ENCODE measurements at regions not wholly inside any gene's neighbourhood (a gene's known extent, or its start where the extent isn't known, plus 50 kb on each side); places are given as distances from the start of the nearest gene placed in this dataset.

DNA sequence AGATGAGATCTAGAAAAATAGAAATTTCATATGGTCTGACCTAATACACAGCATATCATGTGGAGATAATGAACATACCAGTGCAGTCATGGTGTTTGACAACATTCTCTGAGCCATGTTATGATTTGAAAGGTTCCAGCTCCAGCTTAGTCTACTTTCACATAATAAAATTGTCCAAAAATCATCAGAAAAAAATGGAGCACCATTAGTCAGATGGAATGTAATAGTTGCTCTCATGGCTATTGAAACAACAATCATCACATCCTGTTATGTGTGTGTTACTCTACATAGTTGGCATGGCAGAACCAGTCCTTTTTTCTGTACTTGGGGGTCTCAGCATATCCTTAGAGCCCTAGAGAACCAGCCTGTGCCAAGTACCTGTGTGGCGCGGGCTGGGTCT, 678.9 kb upstream of the FANCL start:
- H3K36me3 Mint-ChIP-seq (ENCODE audit: insufficient read depth), result no peaks in the 10 kb centered on the region
- H3K9me3 Mint-ChIP-seq, result no peaks in the 10 kb centered on the region
- DNase-seq (no peak), ATAC-seq (no peak)
- H3K4me1 Mint-ChIP-seq (ENCODE audit: low read depth), result no peaks in the 10 kb centered on the region
- no peak overlapping the region for H3K4me3 Mint-ChIP-seq
- H3K27me3 Mint-ChIP-seq (ENCODE audit: low read depth), result no peaks in the 10 kb centered on the region

DNA sequence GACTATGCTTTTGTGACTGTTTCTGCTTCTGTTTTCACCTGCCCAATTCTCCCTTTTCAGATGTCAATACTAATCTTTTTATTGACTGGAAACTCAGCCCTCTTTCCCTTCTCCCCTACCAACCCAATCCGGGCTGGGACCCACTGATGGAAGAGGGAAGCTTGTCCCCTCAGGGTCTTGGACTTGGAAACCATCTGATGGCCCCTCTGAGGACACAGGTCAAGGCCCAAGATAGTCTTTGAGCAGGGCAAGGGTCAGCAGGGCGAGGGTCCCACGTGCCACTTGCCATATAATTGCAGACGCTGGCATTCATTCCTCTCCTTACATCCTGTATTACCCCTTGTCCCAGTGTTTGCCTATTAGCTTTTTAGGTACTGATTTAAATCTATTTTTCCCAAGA, 678.2 kb upstream of the FANCL start:
- Mint-ChIP-seq H3K4me1 (ENCODE audit: low read depth) (no peaks in the 10 kb centered on the region), H3K4me3 (no peak overlapping the region), H3K9me3 (no peaks in the 10 kb centered on the region), H3K27me3 (ENCODE audit: low read depth) (no peaks in the 10 kb centered on the region), H3K36me3 (ENCODE audit: insufficient read depth) (no peaks in the 10 kb centered on the region)
- DNase-seq (no peak), ATAC-seq (no peak)

DNA sequence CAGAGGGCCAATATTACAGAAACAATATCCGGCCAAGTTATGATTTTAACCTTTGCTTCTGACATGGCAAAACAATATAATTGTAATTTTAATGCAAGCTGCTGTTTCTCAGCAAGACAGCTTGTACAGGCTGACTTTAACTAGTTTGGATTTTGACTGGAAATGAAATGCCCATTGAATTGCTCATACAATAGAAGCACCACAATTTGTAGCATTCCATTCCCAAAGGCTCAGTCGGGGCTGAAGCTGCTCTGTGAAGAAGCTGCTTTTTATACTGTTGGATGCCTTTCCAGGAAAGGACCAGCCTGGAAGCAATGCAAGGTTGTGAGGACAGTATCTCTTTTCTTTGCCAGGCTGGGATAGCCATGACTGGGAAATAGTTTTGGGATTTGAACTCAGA, 677.0 kb upstream of the FANCL start:
- H3K36me3 Mint-ChIP-seq (ENCODE audit: insufficient read depth), result no peaks in the 10 kb centered on the region
- no peak overlapping the region for H3K4me3 Mint-ChIP-seq
- H3K27me3 Mint-ChIP-seq (ENCODE audit: low read depth), result no peaks in the 10 kb centered on the region
- DNase-seq (no peak), ATAC-seq (no peak)
- H3K9me3 Mint-ChIP-seq, result no peaks in the 10 kb centered on the region
- H3K4me1 Mint-ChIP-seq (ENCODE audit: low read depth), result no peaks in the 10 kb centered on the region

DNA sequence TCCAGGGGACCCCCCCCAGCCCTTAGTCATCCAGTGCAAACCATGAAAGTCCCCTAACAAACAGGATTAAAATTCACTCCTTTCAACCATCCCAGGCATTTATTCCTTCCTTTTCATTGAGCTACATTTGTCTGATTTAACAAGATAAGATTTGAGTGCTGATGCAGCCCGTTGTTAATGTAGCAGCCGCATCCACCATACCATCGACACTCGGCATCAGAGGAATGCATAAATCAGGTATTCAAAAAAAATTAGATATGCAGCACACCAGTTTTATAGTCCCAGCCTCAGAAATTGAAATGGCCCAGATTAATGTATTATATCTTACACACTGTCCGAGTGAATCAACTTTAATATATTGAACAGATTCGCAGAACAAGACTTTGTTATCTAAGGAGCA, 676.5 kb upstream of the FANCL start:
- ATAC-seq, result no peak

DNA sequence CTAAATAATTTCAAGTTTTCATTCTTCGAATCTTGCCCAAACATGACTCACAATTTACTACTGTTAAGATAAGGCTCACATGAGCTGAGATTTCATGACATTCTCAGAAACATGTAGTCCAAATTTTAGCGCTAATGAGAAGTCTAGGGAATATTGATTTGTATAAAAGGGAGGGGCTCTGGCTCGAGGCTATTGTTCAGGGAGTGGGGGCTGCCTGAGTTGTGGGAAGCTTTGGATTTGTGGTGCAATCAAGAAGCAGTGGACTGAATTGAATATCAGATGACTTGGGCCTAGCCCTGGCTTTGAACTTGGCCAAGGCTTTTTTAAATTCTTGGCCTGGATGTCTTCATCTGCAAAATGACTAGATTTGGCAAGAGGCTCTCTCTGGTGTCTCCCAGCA, 674.9 kb upstream of the FANCL start:
- H3K4me3 Mint-ChIP-seq, result no peak overlapping the region
- no peaks in the 10 kb centered on the region for H3K4me1 Mint-ChIP-seq (ENCODE audit: low read depth)
- H3K9me3 Mint-ChIP-seq, result no peaks in the 10 kb centered on the region
- no peak for DNase-seq
- no peaks in the 10 kb centered on the region for H3K36me3 Mint-ChIP-seq (ENCODE audit: insufficient read depth)
- no peak for ATAC-seq
- no peaks in the 10 kb centered on the region for H3K27me3 Mint-ChIP-seq (ENCODE audit: low read depth)

More for the DNA sequence above, 676.5 kb upstream of the FANCL start:
- H3K9me3 Mint-ChIP-seq, result no peaks in the 10 kb centered on the region
- H3K36me3 Mint-ChIP-seq (ENCODE audit: insufficient read depth), result no peaks in the 10 kb centered on the region
- no peak overlapping the region for H3K4me3 Mint-ChIP-seq
- H3K27me3 Mint-ChIP-seq (ENCODE audit: low read depth), result no peaks in the 10 kb centered on the region
- H3K4me1 Mint-ChIP-seq (ENCODE audit: low read depth), result no peaks in the 10 kb centered on the region
- DNase-seq, result no peak

DNA sequence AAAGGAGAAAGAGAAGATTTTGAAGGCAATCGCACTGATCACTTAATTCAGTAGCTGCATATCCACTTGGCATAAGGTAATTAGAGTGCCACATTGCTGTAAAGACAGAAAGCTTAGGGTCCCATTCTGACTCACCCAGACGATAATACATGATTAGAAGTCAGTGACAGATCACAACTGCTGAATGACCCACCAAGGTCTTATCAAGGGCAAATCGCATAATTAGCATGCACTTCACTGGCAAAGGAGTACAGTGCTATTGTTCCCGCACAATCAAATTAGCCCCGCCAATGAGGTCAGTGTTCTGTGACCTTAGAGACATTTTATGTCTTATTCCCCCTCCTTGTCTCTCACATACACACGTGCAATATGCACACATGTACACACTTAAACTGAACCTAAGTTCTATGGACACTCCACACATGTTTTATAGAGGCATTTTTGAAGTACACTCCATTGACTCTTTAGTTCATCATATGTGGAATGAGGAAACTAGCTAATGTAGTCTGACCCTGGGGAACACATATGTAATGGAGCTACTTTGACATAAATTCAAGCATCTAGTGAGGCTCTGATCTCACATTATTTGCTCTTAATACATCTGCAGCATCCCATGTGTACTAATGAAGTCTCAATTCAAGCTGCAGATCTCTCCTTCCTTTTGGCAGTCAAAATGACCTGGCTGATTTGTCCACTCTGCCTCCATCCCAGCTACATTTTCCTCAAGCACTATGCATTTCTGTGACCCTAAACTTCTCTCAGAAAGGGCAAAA, 673.8 kb upstream of the FANCL start:
- ATAC-seq, result no peak
- Mint-ChIP-seq H3K9me3 (no peaks in the 10 kb centered on the region), H3K27me3 (ENCODE audit: low read depth) (no peaks in the 10 kb centered on the region), H3K36me3 (ENCODE audit: insufficient read depth) (no peaks in the 10 kb centered on the region), H3K4me3 (no peak overlapping the region), H3K4me1 (ENCODE audit: low read depth) (no peaks in the 10 kb centered on the region)
- no peak for DNase-seq

- ATAC-seq (no peak), DNase-seq (no peak)
- H3K36me3 Mint-ChIP-seq (ENCODE audit: insufficient read depth), result no peaks in the 10 kb centered on the region
- H3K4me1 Mint-ChIP-seq (ENCODE audit: low read depth), result no peaks in the 10 kb centered on the region
- H3K4me3 Mint-ChIP-seq, result no peak overlapping the region
- H3K9me3 Mint-ChIP-seq, result no peaks in the 10 kb centered on the region
- H3K27me3 Mint-ChIP-seq (ENCODE audit: low read depth), result no peaks in the 10 kb centered on the region
Measured at GRCh38 chr2:58913082-58913726, 672.1 kb upstream of the FANCL start.

DNA sequence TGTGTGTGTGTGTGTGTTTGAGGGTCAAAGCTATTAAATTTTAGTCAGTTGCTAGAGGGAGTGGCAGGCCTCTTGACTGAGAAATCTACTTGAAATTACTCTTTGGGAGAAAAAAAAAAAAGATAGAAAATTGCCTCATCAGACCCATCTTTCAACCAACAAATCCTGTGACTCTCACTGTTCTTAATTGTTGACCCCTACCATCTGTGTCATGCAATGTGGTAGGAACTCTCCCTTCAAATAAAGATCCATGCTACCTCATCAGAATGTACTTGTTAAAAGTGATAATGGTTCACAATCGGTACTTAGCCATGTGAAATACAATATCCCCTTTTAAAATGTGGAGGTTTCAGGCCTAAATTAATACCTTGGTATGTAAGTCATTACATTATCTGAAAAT, 670.8 kb upstream of the FANCL start:
- ATAC-seq (no peak), DNase-seq (no peak)
- no peaks in the 10 kb centered on the region for H3K9me3 Mint-ChIP-seq
- no peaks in the 10 kb centered on the region for H3K4me1 Mint-ChIP-seq (ENCODE audit: low read depth)
- H3K4me3 Mint-ChIP-seq, result no peak overlapping the region
- no peaks in the 10 kb centered on the region for H3K36me3 Mint-ChIP-seq (ENCODE audit: insufficient read depth)
- no peaks in the 10 kb centered on the region for H3K27me3 Mint-ChIP-seq (ENCODE audit: low read depth)

GRCh38 chr2:58908501-58909154, 667.5 kb upstream of the FANCL start:
- H3K36me3 Mint-ChIP-seq (ENCODE audit: insufficient read depth), result no peaks in the 10 kb centered on the region
- H3K27me3 Mint-ChIP-seq (ENCODE audit: low read depth), result no peaks in the 10 kb centered on the region
- H3K9me3 Mint-ChIP-seq, result no peaks in the 10 kb centered on the region
- no peaks in the 10 kb centered on the region for H3K4me1 Mint-ChIP-seq (ENCODE audit: low read depth)
- DNase-seq (no peak), ATAC-seq (no peak)
- H3K4me3 Mint-ChIP-seq, result no peak overlapping the region

- H3K4me3 Mint-ChIP-seq, result no peak overlapping the region
- DNase-seq (no peak), ATAC-seq (no peak)
- no peaks in the 10 kb centered on the region for H3K36me3 Mint-ChIP-seq (ENCODE audit: insufficient read depth)
- H3K27me3 Mint-ChIP-seq (ENCODE audit: low read depth), result no peaks in the 10 kb centered on the region
- no peaks in the 10 kb centered on the region for H3K4me1 Mint-ChIP-seq (ENCODE audit: low read depth)
- no peaks in the 10 kb centered on the region for H3K9me3 Mint-ChIP-seq
Measured at GRCh38 chr2:58907644-58908043, 666.5 kb upstream of the FANCL start.

DNA sequence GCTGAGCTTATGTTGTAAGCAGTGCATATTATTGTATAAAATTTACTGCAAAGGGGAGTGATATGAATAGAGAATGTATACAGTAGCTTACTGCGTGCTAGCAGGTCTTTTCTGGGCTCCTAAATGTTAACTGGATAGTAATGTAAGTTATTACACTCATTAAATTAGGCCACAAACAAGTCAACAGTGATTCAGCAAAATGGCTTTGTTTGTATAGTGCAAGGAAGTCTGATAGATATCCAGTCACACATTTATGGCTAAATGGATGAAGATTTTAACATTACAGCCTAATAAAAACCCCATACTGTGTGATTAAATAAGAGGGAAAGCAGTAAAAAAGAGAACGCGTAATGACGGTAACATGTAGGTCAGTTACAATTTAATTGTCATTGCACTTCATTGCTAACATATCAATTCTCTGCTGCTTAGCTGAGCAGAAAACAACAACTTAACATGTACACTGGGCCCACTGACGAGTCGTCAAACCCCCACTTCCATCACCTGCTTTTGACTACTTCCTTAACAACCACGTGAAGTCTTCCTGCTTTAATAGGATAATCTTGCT, 665.0 kb upstream of the FANCL start:
- H3K36me3 Mint-ChIP-seq (ENCODE audit: insufficient read depth), result no peaks in the 10 kb centered on the region
- no peaks in the 10 kb centered on the region for H3K9me3 Mint-ChIP-seq
- DNase-seq (no peak), ATAC-seq (no peak)
- H3K4me1 Mint-ChIP-seq (ENCODE audit: low read depth), result no peaks in the 10 kb centered on the region
- H3K27me3 Mint-ChIP-seq (ENCODE audit: low read depth), result no peaks in the 10 kb centered on the region
- H3K4me3 Mint-ChIP-seq, result no peak overlapping the region

GRCh38 chr2:58904095-58904494, 663.0 kb upstream of the FANCL start:
- H3K9me3 Mint-ChIP-seq, result no peaks in the 10 kb centered on the region
- H3K4me3 Mint-ChIP-seq, result no peak overlapping the region
- peaks cover 2% of the 10 kb centered on the region for H3K27me3 Mint-ChIP-seq (ENCODE audit: low read depth)
- DNase-seq, result no peak
- no peak for ATAC-seq
- no peaks in the 10 kb centered on the region for H3K36me3 Mint-ChIP-seq (ENCODE audit: insufficient read depth)
- no peaks in the 10 kb centered on the region for H3K4me1 Mint-ChIP-seq (ENCODE audit: low read depth)

- Mint-ChIP-seq H3K4me1 (ENCODE audit: low read depth) (no peaks in the 10 kb centered on the region), H3K9me3 (no peaks in the 10 kb centered on the region), H3K27me3 (ENCODE audit: low read depth) (peaks cover 2% of the 10 kb centered on the region), H3K4me3 (no peak overlapping the region), H3K36me3 (ENCODE audit: insufficient read depth) (no peaks in the 10 kb centered on the region)
- DNase-seq (no peak), ATAC-seq (no peak)
Measured at GRCh38 chr2:58903427-58903826, 662.3 kb upstream of the FANCL start.

DNA sequence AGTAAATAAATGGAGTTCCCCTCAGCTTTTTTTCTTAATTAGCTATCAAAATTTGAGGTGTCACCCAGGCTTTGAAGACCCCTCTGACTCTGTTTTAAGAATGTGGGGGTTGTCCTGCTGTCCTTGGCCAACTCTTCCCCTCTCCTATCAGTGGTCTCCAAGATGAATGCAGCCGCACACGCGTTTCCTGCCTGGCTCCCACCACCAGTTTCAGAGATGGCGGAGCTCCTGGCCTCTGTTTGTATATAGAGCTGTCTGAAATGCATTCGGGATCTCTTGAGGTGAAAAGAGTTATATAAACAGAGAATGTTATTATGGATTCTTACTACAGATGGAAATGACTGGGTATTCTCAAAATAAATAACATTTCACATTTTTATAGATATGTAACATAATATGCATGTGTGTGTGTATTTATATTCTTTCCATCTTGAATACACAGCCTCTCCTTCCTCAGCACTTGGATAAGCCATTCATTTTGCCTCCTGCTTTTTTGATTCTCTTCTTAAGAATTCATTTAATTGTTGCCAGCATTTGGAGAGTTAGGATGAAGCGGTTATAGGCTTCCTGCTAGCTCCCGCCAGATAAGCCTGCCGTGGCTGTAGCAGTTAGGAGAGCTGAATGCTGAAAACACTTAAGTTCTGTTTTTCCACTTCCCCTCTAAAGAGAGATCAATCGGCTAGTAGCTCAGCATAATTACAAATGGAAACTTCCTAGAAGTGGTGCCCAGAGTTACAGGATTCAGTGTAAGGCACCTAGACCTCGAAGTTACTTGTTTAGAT, 659.3 kb upstream of the FANCL start:
- Mint-ChIP-seq H3K36me3 (ENCODE audit: insufficient read depth) (no peaks in the 10 kb centered on the region), H3K4me3 (no peak overlapping the region), H3K4me1 (ENCODE audit: low read depth) (no peaks in the 10 kb centered on the region), H3K9me3 (no peaks in the 10 kb centered on the region), H3K27me3 (ENCODE audit: low read depth) (peaks cover 5% of the 10 kb centered on the region)
- DNase-seq (no peak), ATAC-seq (no peak)

All from activated T-cell treated with anti-CD3 and anti-CD28 coated beads, Interleukin-2, amount 50 U/mL, for 4 hours (primary cell).